ENCODE measurements at regions not wholly inside any gene's neighbourhood (a gene's known extent, or its start where the extent isn't known, plus 50 kb on each side); places are given as distances from the start of the nearest gene placed in this dataset.

DNA sequence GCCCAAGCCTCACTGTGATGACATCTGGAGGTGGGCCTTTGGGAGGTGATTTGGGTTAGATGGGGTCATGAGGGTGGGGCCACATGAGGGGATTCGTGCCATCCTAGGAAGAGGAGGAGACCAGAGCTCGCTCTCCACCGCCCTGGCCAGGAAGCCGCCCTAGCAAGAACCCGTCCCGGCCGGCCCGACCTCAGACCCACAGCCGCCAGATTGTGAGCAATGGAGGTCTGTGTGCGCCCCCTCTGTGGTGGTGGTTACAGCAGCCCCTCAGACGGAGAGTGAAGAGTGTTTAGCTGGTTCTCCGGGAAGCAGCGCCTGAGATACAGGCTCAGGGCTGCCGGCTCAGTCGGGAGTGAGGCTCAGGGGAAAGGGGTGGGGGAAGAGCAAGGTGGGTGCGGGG lies 83.3 kb downstream of the RTP5 start:
- no peaks in the 10 kb centered on the region for H3K9me3 ChIP-seq (ENCODE audit: control insufficient read depth, low read length)
- H3K9ac ChIP-seq (ENCODE audit: extremely low read depth, low read length, poor library complexity, severe bottlenecking): no peak overlapping the region
- H3K4me1 ChIP-seq (ENCODE audit: control insufficient read depth, insufficient read depth, low read length): no peaks in the 10 kb centered on the region
- Mint-ChIP-seq H3K27me3 (ENCODE audit: insufficient read depth) (peaks cover 25% of the 10 kb centered on the region), H3K27ac (no peak overlapping the region), H3K4me1 (peaks cover 3% of the 10 kb centered on the region), H3K4me3 (no peak overlapping the region), H3K9me3 (no peaks in the 10 kb centered on the region), H3K36me3 (ENCODE audit: low read depth) (no peaks in the 10 kb centered on the region)
- TF ChIP-seq CTCF (conservative IDR thresholded peaks at IDR 0.05): no peak
- H3K27me3 ChIP-seq (ENCODE audit: control insufficient read depth, insufficient read depth, low read length, poor library complexity, severe bottlenecking): no peaks in the 10 kb centered on the region
- H3K36me3 ChIP-seq (ENCODE audit: control insufficient read depth, insufficient read depth, low read length): no peaks in the 10 kb centered on the region
- DNase-seq: no peak
- H3K27ac ChIP-seq (ENCODE audit: low read depth, low read length): no peak overlapping the region
- no peak overlapping the region for H3K4me3 ChIP-seq (ENCODE audit: low read length)
- WGBS, 2 experiments (ENCODE audit: insufficient coverage in 1 of 2, insufficient read length in 1 of 2): 83 to 93% methylated on average over 5 to 16 of the region's 16 CpGs

GRCh38 chr2:241953324-241953928 lies 83.9 kb downstream of the RTP5 start:
- whole genome bisulfite sequencing, 2 experiments (ENCODE audit: insufficient coverage in 1 of 2, insufficient read length in 1 of 2): 92 to 95% methylated on average over 13 to 33 of the region's 33 CpGs
- no peaks in the 10 kb centered on the region for H3K4me1 ChIP-seq (ENCODE audit: control insufficient read depth, insufficient read depth, low read length)
- peaks cover 3% of the 10 kb centered on the region for H3K4me1 Mint-ChIP-seq
- no peaks in the 10 kb centered on the region for H3K27me3 ChIP-seq (ENCODE audit: control insufficient read depth, insufficient read depth, low read length, poor library complexity, severe bottlenecking)
- no peak for DNase-seq
- H3K9me3 Mint-ChIP-seq: no peaks in the 10 kb centered on the region
- H3K9me3 ChIP-seq (ENCODE audit: control insufficient read depth, low read length): no peaks in the 10 kb centered on the region
- H3K27ac Mint-ChIP-seq: no peak overlapping the region
- no peak overlapping the region for H3K9ac ChIP-seq (ENCODE audit: extremely low read depth, low read length, poor library complexity, severe bottlenecking)
- H3K36me3 ChIP-seq (ENCODE audit: control insufficient read depth, insufficient read depth, low read length): no peaks in the 10 kb centered on the region
- peaks cover 22% of the 10 kb centered on the region for H3K27me3 Mint-ChIP-seq (ENCODE audit: insufficient read depth)
- no peaks in the 10 kb centered on the region for H3K36me3 Mint-ChIP-seq (ENCODE audit: low read depth)
- H3K27ac ChIP-seq (ENCODE audit: low read depth, low read length): no peak overlapping the region
- no peak for TF ChIP-seq CTCF (conservative IDR thresholded peaks at IDR 0.05)
- no peak overlapping the region for H3K4me3 ChIP-seq (ENCODE audit: low read length)
- H3K4me3 Mint-ChIP-seq: no peak overlapping the region

DNA sequence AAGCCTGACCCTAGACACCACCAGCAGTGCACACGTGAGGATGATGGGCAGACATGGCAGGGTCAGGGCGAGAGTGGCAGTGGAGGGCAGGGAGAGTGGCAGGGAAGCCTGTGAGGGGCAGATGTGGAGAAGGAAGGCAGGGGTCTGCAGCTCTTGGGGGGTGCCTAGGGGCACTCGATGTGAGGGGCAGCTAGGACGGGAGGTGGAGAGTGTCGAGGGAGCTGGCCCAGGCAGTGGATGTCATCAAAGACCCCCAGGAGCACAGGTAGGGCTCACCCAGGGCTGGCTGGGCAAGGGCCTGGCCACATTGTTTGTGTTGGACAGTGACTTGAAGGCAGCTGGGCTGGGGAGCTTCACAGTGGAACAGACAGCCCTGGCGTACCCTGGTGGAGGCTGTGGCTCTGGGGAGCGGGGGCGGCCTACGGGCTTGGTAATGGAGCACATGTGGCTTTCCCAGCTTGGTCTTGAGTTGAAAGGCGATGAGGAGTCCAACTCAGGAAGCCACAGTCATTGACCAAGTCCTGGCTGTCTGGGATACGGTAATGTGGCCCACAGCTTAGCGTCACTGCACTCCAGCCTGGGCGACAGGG lies 87.1 kb downstream of the RTP5 start:
- H3K9ac ChIP-seq (ENCODE audit: extremely low read depth, low read length, poor library complexity, severe bottlenecking): no peak overlapping the region
- TF ChIP-seq CTCF (conservative IDR thresholded peaks at IDR 0.05): no peak
- peaks cover 3% of the 10 kb centered on the region for H3K4me1 Mint-ChIP-seq
- 92% methylated on average over 10 to 13 of the region's 13 CpGs for WGBS, 2 experiments (ENCODE audit: insufficient coverage in 1 of 2, insufficient read length in 1 of 2)
- H3K27me3 ChIP-seq (ENCODE audit: control insufficient read depth, insufficient read depth, low read length, poor library complexity, severe bottlenecking): no peaks in the 10 kb centered on the region
- H3K27ac ChIP-seq (ENCODE audit: low read depth, low read length): no peak overlapping the region
- no peaks in the 10 kb centered on the region for H3K36me3 ChIP-seq (ENCODE audit: control insufficient read depth, insufficient read depth, low read length)
- DNase-seq: no peak
- no peak overlapping the region for H3K4me3 ChIP-seq (ENCODE audit: low read length)
- H3K27me3 Mint-ChIP-seq (ENCODE audit: insufficient read depth): peaks cover 5% of the 10 kb centered on the region
- no peaks in the 10 kb centered on the region for H3K9me3 ChIP-seq (ENCODE audit: control insufficient read depth, low read length)
- H3K4me3 Mint-ChIP-seq: no peak overlapping the region
- no peaks in the 10 kb centered on the region for H3K36me3 Mint-ChIP-seq (ENCODE audit: low read depth)
- no peaks in the 10 kb centered on the region for H3K4me1 ChIP-seq (ENCODE audit: control insufficient read depth, insufficient read depth, low read length)
- no peaks in the 10 kb centered on the region for H3K9me3 Mint-ChIP-seq
- no peak overlapping the region for H3K27ac Mint-ChIP-seq

All from endodermal cell (in vitro differentiated cells).